ENCODE measurements at regions not wholly inside any gene's neighbourhood (a gene's known extent, or its start where the extent isn't known, plus 50 kb on each side); places are given as distances from the start of the nearest gene placed in this dataset.
"Not testable (repeated sequence)": the region's sequence is repeated elsewhere in the genome, so short reads cannot be mapped to it uniquely, and the experiment has no call there.

DNA sequence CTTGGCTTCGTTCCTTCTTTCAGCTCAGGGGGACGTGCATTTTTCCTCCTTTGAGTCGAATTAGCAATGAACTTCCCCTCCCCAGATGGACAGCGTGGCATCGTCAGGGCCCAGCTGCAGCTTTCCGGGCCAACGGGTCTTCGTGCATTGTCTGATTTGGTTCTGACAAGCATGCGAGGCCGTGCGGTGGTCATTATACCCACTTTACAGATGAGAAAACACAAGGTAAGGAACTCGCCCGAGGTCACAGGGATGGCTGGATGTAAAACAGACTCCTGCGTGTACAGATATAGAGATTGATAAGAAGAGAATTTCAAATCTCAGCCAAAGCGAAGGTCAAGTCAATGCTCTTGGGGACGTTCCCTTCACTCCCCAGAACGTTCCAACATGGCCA, 187.6 kb upstream of the SULF2 start:
- no peak for DNase-seq

DNA sequence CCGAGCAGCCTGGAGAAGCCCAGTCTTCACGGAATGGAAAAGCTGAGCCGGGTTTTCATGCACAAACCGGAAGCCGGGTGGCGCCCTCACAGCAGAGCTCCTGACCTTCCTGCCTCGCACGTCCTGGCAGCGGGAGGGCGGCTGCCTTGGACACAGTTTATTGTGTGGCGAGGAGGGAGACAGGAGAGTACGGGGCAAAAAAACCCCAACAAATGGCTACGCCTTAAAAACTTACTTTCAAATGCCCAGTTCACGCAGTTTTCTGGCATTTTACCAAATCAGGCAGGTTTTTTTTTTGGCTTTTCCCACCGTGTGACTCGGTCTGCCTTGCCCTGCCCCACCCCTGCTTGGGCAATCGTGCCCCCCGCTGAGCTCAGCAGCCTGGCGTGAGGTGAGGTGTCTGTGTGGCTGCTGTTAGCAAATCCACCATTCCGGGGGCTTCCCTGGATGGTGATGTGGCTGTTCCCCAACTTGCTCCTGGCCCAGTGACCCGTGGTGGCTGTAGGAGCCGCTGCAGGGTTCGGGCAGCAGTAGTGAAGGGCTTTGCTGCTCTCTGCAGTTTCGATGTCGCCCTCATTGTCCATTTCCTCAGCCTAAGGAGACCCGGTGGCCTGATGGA, 187.1 kb upstream of the SULF2 start:
- DNase-seq: not testable (repeated sequence)

DNA sequence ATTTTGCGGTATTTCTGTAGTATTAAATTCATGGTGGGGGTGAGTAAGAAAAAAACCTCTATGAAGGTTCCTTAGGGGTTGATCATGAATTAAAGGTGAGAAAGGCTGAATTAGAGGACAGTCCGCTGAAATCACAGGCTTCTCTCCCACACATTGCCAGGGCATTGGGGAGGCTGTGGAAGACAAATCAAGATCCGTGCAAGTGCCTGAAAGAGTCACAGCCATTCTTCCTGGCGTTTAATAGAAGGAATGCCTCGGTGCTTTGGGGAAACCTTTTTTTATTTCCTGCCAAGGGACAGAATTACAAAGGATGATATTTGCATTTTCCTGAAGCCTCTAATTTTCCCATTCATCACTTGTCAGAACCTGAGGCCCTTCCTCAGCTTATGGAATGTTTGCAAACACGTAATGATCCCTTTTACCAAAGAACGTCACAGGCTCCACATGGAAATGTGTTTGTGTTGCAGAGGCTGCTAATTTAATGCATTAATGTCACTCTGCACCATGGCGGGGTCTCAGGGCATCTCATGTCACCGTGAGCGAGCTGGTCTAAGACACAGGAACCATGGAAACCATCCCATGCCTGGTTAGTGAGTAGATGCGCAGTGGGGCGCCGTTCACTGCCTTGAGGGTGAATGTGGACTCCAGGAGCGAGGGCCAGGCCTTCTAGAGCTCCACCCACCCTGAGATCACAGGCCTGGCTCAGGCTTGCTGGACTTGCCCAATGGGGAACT, 185.9 kb upstream of the SULF2 start:
- no peak for DNase-seq

DNA sequence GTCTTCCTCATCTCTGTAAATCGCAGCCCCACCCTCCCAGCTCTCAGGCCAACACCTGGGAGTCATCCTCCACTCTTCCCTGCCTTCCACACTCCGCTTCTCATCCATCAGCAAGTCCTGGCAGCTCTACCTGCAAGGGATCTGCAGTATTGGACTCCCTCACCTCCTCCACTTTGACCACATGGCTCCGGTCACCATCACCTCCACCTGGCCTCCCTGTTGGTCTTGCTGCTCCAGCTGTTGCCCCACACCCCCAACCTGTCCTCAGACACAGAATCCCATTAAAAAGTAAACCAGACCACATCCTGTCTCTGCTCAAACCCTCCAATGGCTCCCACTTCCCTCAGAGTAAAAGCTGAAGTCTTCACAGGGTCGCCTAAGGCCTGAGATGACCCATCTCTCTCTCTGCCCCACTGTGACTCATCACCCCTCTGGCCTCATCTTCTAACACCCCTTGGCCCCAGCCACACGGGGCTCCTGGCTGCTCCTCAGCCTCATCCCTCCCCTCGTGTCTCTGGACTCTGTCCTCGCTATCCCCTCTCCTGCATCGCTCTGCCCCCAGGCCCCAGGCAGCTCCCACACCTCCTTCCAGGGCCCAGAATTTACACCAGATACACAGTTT, 185.1 kb upstream of the SULF2 start:
- DNase-seq: no peak

DNA sequence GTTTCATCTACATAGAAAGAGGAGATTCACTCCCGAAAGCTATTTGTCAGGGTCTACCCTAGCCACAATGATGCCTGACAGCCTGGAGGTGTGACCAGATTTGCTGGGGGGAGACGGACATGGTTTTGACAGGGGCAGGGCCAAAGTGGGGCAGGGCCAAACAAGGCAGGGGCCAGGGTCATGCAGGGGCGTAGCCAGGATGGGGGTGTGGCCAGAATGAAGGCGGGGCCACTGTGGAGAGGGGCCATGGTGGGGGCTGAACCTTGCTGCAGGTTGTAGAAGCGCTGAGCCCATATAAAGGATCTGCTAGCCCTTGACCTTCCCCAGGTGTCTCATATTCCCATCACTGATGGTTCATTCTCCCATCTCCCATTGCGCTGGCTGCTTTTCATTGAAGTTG, 184.1 kb upstream of the SULF2 start:
- no peak for DNase-seq

DNA sequence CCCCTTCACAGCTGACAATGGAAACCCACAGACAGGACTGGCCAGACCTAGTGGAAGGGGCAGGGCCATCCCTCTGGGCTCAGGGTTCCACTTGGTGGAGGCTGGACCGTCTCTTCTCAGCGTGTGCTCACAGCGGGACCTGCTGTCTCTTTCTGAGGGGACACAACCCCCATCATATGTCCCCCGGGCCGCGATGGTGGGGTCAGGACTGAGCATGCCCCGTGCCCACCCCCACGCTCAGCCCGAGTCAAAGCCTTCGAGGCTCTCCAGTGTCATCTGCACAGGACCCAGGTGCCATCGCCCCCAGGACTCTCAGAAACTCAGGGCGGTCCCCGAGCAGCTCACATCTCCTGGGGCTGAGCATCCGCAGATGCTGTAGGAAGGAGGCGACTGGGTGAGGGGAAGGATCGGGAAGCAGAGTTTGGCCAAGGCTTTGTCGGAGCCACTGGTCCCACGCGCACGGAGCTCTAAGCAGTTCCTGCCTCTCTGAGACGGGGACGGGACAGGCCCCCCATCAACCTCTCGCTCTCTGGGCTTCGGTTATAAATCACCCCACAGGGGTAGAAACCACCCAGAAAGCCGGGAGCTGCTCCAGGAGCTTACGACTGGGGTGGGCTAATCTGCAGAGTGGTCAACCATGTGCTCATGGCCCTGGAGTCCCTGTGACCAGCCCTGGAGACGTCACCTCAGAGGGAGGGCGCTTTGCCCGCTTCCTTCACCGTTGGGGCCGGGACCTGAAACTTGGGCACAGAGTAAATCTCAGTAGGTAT, 183.4 kb upstream of the SULF2 start:
- no peak for DNase-seq

DNA sequence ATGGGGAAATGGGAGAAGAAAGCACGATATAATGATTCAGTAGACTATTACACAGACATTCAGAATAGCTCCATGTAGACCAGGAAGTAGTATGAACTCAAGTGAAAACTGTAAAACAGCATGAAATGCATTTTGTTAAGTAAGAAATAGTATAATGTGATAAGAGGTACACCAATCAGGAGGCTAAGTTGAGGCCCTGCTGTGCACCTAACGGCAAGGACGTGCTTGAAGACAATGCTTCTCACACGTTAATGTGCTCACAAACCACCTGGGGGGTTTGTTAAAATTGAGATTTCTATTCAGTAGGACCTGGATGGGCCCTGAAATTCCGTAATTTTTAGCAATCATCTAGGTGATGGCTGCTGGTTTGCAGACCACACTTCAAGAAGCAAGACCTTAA, 178.9 kb upstream of the SULF2 start:
- no peak for DNase-seq

DNA sequence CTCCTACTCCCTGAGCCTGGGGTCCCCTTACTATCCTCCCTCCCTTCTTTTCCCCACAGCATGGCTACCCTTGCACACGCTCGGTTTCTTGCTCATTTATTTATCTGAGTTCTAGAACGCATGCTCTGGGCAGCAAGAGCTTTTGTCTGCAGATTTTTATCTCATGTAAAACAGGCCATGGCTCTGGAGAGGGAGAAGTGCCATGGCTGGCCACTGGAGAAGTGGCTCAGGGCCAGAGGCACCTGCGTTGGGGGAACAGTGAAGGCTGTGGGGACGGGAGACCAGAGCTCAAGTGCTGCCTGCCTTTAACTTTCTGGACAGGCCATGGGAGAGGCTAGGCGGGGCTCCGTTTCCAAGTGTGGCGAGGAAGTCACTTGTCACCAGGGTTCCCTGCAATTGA, 177.7 kb upstream of the SULF2 start:
- DNase-seq: no peak

DNA sequence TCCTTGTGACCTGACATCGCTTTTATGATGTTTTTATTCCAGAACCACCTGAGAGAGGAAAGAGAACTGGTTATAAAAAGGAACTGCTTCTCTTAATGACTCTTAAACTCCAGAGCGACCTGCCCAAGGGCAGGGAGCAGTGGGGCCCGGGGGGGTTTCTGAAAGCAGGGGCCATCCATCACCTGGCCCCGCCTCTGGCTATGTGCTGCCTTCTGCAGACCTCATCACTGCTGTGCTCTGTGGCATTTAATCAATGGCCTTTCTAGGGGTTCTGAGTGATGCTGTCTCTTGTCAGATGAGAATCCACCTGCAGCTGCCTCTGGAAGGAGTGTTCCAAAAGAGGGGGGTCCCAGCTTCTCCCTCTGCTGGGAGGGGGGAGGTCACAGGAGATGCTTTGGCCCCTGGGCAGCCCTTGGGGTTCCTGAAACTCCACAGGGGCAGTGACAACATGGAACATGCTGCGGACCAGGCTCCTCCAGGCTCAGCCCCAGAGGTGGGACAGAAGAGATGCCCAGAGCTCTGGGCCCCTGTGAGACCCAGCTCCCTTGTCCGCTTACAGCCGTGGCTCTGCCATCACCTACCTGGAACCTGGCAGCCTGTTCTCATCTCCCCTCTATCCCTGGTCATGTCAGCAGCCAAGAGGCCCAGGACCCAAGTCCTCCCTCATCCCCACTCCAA, 177.1 kb upstream of the SULF2 start:
- DNase-seq: no peak

DNA sequence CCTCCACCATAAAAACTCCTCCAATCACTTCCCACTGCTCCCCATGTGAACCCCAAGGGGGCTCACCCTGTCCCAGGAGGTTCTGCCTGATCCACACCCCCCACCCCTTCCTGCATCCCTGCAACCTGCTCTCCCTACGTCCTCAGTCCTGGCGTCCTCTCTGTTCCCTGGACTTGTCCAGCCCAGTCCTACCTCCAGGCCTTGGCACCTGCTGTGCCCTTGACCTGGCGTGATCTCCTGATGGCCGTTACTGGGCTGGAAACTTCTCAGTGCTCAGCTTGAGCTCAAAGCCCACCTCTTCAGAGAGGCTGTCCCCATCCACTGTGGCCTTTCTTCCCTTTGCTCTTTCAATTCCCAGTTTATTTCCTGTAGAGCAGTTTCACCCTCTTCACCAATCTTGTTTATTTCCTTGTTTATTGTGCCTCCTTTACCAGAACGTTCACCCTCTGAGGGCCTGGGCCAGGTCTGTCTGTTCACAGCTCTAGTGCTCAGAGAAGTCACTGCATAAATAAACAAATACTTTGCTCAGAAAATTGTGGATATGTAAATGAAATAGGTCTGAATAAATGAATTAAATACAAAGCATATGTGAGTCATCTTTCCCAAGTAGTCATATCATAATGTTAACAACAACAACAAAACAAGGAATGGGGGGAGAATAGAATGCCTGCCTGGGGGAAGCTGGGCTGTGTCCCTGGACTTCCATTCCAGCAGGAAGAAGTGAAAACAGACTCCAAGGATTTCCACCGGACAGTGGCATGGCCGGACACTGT, 175.7 kb upstream of the SULF2 start:
- no peak for DNase-seq

DNA sequence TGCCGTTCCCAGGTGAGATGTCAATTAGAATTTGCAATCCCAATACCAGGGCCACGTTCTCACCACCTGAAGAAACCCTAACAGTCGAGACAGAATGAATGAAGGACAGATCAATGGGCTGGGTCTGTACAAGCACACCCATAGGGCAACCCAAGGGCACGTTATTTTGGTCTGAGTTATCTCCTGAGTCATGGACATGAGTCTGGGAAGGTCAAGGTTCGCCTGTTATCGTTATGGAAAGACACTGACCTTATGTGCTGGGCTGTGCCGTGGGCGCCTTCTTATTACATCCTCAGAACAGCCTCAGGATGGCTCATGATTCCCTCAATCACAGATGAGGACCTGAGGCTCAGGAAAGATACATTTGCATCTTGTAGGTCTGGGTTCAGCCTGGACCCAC, 175.0 kb upstream of the SULF2 start:
- no peak for DNase-seq

DNA sequence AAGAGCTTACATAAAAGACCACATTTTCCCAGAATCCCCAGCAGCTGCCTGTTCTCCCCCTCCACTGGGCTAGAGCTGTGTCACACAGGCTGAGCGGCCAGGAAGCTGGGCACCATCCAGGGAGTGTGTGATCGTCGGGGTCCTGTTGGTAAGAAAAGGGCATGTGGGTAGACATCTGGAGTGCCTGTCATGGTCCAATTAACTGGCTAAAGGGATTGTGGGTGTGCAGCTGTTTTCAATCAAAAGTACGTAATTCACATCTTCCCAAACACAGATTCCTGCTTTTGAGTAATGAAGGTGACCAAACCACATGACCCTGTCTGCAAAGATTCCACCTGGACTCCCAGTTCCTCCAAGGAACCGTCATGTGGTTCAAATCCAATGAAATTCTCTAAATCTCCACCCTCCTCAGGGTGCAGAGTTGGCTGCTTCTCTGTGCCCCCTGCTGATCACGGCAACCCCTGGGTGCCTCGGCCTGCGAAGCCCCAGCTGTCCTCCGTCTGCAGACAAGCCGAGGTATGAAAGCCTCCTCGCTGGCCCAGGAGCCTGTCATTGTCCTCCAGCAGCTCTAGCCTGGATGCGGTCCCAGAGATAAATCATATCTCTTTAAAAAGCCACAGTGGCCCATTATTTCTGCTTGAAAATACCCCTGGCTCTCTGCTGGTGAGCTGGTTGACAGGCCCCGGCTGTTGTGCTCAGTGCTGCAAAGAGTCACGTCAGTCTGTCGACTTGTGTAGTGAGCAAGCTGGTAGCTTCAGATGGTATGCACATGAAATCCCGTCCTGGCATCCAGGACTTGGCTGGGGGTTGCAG, 172.9 kb upstream of the SULF2 start:
- not testable (repeated sequence) for DNase-seq

DNA sequence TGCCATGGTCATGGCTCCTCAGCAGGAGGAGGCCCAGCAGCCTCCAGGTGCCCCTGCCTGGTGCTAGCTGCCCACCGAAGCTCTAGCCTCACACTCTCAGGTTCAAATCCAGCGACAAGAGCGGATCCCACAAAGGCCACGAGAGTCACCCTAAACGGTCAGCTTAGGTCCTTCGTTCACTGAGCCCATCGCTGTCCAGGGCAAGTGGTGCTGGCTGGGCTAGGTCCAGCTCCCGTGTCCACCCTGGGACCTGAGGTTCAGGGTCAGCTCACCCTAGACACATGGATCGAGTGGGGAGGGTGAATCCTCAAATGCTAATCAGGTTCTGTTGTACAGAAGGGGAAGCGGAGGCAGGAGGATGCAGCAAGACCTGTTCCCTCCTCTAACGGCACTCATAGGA, 171.9 kb upstream of the SULF2 start:
- no peak for DNase-seq

DNA sequence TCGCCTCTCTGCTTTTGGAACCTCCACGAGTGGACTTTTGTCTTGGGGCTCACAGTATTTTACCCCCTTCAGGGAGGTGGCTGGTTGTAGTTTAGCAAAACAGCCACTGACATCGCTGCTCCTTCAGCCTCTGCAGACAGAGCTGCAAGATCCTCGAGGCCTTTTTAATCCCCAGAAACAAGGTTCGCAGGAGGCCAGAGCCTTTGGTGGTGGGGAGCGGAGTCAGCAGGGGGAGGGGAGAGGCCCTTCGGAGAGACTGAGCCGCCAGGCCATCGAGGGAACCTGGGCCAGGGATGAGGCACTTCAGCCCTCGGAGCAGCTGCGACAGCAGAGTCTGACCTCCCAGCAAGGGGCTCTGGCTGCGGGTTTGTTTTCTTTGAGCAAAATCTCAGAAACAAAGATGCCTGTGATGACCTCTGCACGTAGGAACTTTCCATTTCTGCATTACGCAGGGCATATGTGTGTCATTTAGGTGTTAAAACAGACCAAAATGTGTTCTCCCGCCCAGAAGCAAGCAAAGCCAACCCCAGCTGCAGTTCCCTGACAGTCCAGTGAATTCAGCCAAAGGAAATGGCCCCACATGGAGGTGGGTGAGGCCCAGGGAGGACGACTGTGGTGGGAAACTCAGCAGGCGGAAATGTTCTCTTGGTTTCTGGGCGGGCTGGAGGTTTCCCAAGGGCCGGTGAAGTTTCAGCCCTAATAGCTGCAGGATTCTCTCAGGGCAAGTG, 171.2 kb upstream of the SULF2 start:
- DNase-seq: no peak

DNA sequence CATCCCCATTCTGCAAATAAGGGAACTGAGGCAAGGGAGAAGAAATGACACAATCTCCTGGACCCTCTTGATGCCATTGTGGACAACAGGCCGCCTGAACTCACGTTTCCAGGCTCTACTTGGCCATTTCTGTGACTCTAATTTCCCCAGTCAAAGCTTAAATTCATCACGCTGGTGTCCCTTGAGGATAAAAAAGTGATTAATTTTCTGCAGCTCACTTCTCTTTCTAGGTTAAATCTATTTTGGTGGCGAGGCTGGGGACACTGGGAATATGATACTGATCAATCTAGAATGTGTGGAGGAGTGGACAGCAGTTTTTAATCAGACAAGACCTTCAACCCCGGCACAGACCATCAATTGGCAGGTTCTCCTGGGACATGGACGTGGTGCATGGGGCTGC, 168.2 kb upstream of the SULF2 start:
- DNase-seq: no peak

DNA sequence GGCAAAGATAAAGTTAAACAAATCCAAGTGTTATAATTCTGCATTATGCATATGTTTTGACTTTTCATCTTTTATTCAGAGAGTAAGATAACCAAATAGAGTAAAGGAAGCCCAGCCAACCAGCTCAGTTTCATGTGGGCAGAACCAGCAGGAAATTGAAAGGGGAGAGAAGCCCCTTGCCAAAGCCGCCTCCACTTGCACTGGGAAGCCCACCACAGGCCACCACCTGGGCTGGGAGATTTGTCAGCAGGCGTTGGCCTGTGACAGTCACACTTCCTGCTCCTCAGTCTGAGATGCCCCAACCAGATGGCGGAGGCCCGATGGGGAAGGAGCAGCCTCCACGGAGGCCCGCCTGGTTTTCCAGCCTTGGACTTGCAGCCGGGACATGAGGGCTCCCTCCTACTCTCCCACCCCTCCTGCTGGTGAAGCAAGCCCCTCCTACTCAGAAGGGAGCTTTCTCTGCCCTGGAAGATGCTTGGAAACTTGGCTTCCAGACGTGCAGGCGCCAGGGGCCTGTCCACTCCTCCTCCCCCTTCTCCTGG, 166.8 kb upstream of the SULF2 start:
- no peak for DNase-seq

DNA sequence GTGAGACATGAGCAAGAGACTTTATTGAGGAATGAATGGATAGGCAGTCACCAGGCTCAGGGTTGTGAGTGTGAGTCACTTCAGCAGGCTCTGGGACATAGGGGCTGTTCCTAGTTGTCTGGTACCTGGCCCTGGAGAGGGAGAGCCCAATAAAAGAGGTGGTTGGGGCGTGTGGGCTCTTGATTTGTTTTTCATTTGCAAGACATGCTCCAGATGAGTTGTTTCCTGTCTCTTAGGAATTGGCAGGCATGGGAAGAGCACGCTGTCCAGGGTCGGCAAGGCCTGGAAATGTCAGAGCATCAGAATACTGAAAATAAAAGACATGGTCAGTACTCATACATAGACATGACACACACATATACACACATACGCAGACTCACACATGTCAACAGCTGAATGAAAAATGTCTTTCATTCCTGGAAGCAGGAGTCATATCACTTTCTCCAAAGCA, 166.3 kb upstream of the SULF2 start:
- DNase-seq: no peak

DNA sequence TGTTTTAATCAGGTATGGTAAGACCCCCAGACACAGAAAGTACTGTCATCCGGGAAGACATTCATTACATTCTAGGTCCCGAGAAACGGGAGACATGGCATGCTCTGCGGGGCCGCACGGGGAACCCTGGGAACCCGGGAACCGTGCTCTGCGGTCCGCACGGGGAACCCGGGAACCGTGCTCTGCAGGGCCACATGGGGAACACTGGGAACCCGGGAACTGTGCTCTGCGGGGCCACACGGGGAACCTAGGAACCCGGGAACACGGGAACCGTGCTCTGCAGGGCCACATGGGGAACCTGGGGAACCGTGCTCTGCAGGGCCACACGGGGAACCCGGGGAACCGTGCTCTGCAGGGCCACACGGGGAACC, 165.6 kb upstream of the SULF2 start:
- no peak for DNase-seq

DNA sequence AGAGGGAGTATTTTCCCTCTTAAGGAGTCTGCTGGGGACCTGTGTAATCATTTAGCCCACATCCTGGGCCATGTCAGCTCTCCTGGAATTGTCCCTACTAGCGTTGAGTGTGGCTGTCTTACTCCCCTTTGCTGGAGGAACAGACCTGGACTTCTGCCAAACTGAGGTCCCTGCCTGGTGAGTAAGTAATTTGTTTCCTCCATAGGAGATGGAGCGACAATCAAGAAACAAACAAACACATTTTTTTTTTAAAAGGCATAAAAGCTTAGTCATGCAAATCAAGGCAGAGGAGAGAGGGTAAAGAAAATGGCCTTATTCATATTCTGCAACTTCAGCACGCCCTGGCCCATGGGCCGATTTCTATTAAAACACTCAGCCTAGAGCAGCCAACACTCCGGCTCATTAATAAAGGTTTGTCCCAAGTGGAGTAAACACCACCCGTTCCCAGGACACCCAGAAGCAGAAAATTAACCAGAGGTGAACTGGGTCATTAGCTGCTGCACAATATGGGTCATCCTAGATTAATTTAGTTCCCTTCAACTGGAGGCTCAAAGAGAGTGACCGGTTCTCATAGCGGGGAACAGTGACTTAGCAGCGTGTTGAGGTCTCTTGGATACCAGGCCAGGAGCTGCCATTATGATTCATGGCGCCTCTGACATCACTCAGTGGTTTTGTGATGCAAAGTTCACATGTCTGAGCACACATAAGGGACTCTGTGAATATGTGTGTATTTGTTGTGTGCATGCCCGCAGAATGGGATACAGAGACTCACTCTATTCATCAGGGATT, 165.0 kb upstream of the SULF2 start:
- DNase-seq: no peak

DNA sequence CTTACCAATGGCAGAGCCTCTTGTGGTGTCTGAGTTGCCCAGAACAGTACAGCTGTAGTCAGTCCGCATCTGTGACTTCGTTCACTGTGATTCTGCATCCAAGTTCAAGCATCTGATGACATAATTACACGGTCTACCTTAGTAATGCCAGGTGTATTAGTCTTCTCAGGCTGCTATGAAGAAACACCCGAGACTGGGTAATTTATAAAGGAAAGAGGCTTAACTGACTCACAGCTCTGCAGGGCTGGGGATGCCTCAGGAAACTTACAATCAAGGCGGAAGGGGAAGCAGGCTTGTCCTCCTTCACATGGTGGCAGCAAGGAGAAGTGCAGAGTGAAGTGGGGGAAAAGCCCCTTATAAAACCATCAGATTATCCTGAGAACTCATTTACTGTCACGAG, 163.9 kb upstream of the SULF2 start:
- no peak for DNase-seq
